ENCODE measurements at regions not wholly inside any gene's neighbourhood (a gene's known extent, or its start where the extent isn't known, plus 50 kb on each side); places are given as distances from the start of the nearest gene placed in this dataset.

- DNase-seq (ENCODE audit: low spot score), result no peak
Measured at GRCh38 chr1:93815366-93816110, 63.5 kb downstream of the DNTTIP2 start.

GRCh38 chr1:93814795-93815340 lies 64.1 kb downstream of the DNTTIP2 start:
- DNase-seq (ENCODE audit: low spot score), result no peak

GRCh38 chr1:93814059-93814794 lies 64.8 kb downstream of the DNTTIP2 start:
- peak; percentile 91 for DNase-seq (ENCODE audit: low spot score)

- DNase-seq (ENCODE audit: low spot score), result no peak
Measured at GRCh38 chr1:93813076-93813475, 65.9 kb downstream of the DNTTIP2 start.

- DNase-seq (ENCODE audit: low spot score), result no peak
Measured at GRCh38 chr1:93811326-93812065, 67.5 kb downstream of the DNTTIP2 start.

- no peak for DNase-seq (ENCODE audit: low spot score)
Measured at GRCh38 chr1:93810316-93810715, 68.7 kb downstream of the DNTTIP2 start.

- no peak for DNase-seq (ENCODE audit: low spot score)
Measured at GRCh38 chr1:93808871-93809270, 70.1 kb downstream of the DNTTIP2 start.

- no peak for DNase-seq (ENCODE audit: low spot score)
Measured at GRCh38 chr1:93807311-93807930, 71.6 kb downstream of the DNTTIP2 start.

GRCh38 chr1:93805027-93805610 lies 73.9 kb downstream of the DNTTIP2 start:
- DNase-seq (ENCODE audit: low spot score), result no peak

- peak; percentile 11 for DNase-seq (ENCODE audit: low spot score)
Measured at GRCh38 chr1:93804412-93804811, 74.6 kb downstream of the DNTTIP2 start.

- DNase-seq (ENCODE audit: low spot score), result no peak
Measured at GRCh38 chr1:93801471-93801870, 77.5 kb downstream of the DNTTIP2 start.

- no peak for DNase-seq (ENCODE audit: low spot score)
Measured at GRCh38 chr1:93800856-93801255, 78.2 kb downstream of the DNTTIP2 start.

- DNase-seq (ENCODE audit: low spot score), result no peak
Measured at GRCh38 chr1:93798291-93798690, 80.7 kb downstream of the DNTTIP2 start.

GRCh38 chr1:93784538-93784937 lies 94.5 kb downstream of the DNTTIP2 start:
- DNase-seq (ENCODE audit: low spot score), result peak; percentile 55

GRCh38 chr1:93783876-93784275 lies 95.1 kb downstream of the DNTTIP2 start:
- no peak for DNase-seq (ENCODE audit: low spot score)

GRCh38 chr1:93779540-93780165 lies 98.0 kb upstream of the BCAR3 start:
- DNase-seq (ENCODE audit: low spot score), result no peak

GRCh38 chr1:93778457-93778856 lies 96.8 kb upstream of the BCAR3 start:
- DNase-seq (ENCODE audit: low spot score), result no peak

GRCh38 chr1:93777255-93777654 lies 95.6 kb upstream of the BCAR3 start:
- no peak for DNase-seq (ENCODE audit: low spot score)

- DNase-seq (ENCODE audit: low spot score), result no peak
Measured at GRCh38 chr1:93776728-93777127, 95.1 kb upstream of the BCAR3 start.

GRCh38 chr1:93775224-93775623 lies 93.6 kb upstream of the BCAR3 start:
- no peak for DNase-seq (ENCODE audit: low spot score)

GRCh38 chr1:93774707-93775106 lies 93.1 kb upstream of the BCAR3 start:
- DNase-seq (ENCODE audit: low spot score), result no peak
